Activated naive CD8-positive, alpha-beta T cell treated with anti-CD3 and anti-CD28 coated beads, Interleukin-2, amount 10 ng/mL, durations not matched to agents 7 days and 5 days (primary cell): ENCODE measurements at regions not wholly inside any gene's neighbourhood (a gene's known extent, or its start where the extent isn't known, plus 50 kb on each side); places are given as distances from the start of the nearest gene placed in this dataset.

Source experiments
- ATAC-seq: fragments of 150-1000 bp; cut with Tn5 transposase; one replicate; pipeline ENCODE4 v1.10.0; 2021; ENCODE audit warnings: low read depth, moderate library complexity
- POLR2A ChIA-PET: fragments of 350-600 bp; sonication (Branson Sonifier 250); formaldehyde crosslinking; loops from one replicate; lab custom pipeline; 2021; ENCODE audit warnings: antibody characterized with exemption; lab: Charles Lee
- DNase-seq: peaks from one replicate; pipeline ENCODE4 v3.0.0; 2021
- H3K27ac Mint-ChIP-seq: one replicate; pipeline ENCODE4 v1.8.0; 2022; ENCODE audit warnings: mild to moderate bottlenecking, mixed read lengths
- H3K27me3 Mint-ChIP-seq: one replicate; pipeline ENCODE4 v1.8.0; 2022; ENCODE audit warnings: mild to moderate bottlenecking, moderate library complexity, mixed read lengths
- H3K36me3 Mint-ChIP-seq: one replicate; pipeline ENCODE4 v1.8.0; 2021; ENCODE audit warnings: mild to moderate bottlenecking, mixed read lengths
- H3K4me1 Mint-ChIP-seq: one replicate; pipeline ENCODE4 v1.8.0; 2021; ENCODE audit warnings: mixed read lengths
- H3K4me3 Mint-ChIP-seq: one replicate; pipeline ENCODE4 v1.8.0; 2022; ENCODE audit warnings: mild to moderate bottlenecking, moderate library complexity, mixed read lengths
- H3K9me3 Mint-ChIP-seq: one replicate; pipeline ENCODE4 v1.8.0; 2021; ENCODE audit warnings: mixed read lengths

GRCh38 chr22:46075764-46076531 lies 74.4 kb upstream of the PPARA start:
- Mint-ChIP-seq H3K36me3 (no peaks in the 10 kb centered on the region), H3K4me3 (no peak overlapping the region), H3K27ac (no peak overlapping the region), H3K9me3 (no peaks in the 10 kb centered on the region), H3K4me1 (peaks cover 15% of the 10 kb centered on the region), H3K27me3 (no peaks in the 10 kb centered on the region)
- DNase-seq (no peak), ATAC-seq (no peak)
- POLR2A ChIA-PET = interaction anchor here (0.9 kb wide), 1 partner anchor 39 kb away, joined by 3 read pairs; no protein-coding TSS in a partner anchor

GRCh38 chr22:46076651-46077339 lies 73.5 kb upstream of the PPARA start:
- no peak for DNase-seq
- POLR2A ChIA-PET = no interaction called here
- no peaks in the 10 kb centered on the region for H3K36me3 Mint-ChIP-seq
- no peak overlapping the region for H3K27ac Mint-ChIP-seq
- no peak for ATAC-seq
- no peaks in the 10 kb centered on the region for H3K27me3 Mint-ChIP-seq
- H3K9me3 Mint-ChIP-seq = no peaks in the 10 kb centered on the region
- no peak overlapping the region for H3K4me3 Mint-ChIP-seq
- peaks cover 15% of the 10 kb centered on the region for H3K4me1 Mint-ChIP-seq

- Mint-ChIP-seq H3K4me3 (no peak overlapping the region), H3K4me1 (peaks cover 14% of the 10 kb centered on the region), H3K27ac (no peak overlapping the region), H3K9me3 (no peaks in the 10 kb centered on the region), H3K27me3 (no peaks in the 10 kb centered on the region), H3K36me3 (no peaks in the 10 kb centered on the region)
- DNase-seq (no peak), ATAC-seq (no peak)
- POLR2A ChIA-PET = no interaction called here
Observed at GRCh38 chr22:46077669-46078099, 72.6 kb upstream of the PPARA start.

GRCh38 chr22:46078241-46079092 lies 71.9 kb upstream of the PPARA start:
- DNase-seq = no peak
- Mint-ChIP-seq H3K4me3 (no peak overlapping the region), H3K9me3 (no peaks in the 10 kb centered on the region), H3K27me3 (no peaks in the 10 kb centered on the region), H3K27ac (no peak overlapping the region), H3K4me1 (peaks cover 10% of the 10 kb centered on the region), H3K36me3 (no peaks in the 10 kb centered on the region)
- ATAC-seq = no peak
- POLR2A ChIA-PET = no interaction called here

- POLR2A ChIA-PET = no interaction called here
- Mint-ChIP-seq H3K27me3 (no peaks in the 10 kb centered on the region), H3K9me3 (no peaks in the 10 kb centered on the region), H3K36me3 (no peaks in the 10 kb centered on the region), H3K4me3 (no peak overlapping the region), H3K4me1 (peaks cover 10% of the 10 kb centered on the region), H3K27ac (no peak overlapping the region)
- DNase-seq = no peak
- no peak for ATAC-seq
Observed at GRCh38 chr22:46079093-46079860, 71.0 kb upstream of the PPARA start.

- ATAC-seq = no peak
- Mint-ChIP-seq H3K36me3 (no peaks in the 10 kb centered on the region), H3K4me1 (peaks cover 6% of the 10 kb centered on the region), H3K4me3 (no peak overlapping the region), H3K9me3 (no peaks in the 10 kb centered on the region), H3K27me3 (no peaks in the 10 kb centered on the region), H3K27ac (no peak overlapping the region)
- DNase-seq = no peak
- POLR2A ChIA-PET = no interaction called here
Observed at GRCh38 chr22:46079861-46080821, 70.2 kb upstream of the PPARA start.

- H3K9me3 Mint-ChIP-seq = no peaks in the 10 kb centered on the region
- H3K36me3 Mint-ChIP-seq = no peaks in the 10 kb centered on the region
- no peak for ATAC-seq
- no peak overlapping the region for H3K4me3 Mint-ChIP-seq
- H3K27ac Mint-ChIP-seq = no peak overlapping the region
- POLR2A ChIA-PET = interaction anchor here (1.2 kb wide), 1 partner anchor 9 kb away, joined by 3 read pairs; no protein-coding TSS in a partner anchor
- peaks cover 3% of the 10 kb centered on the region for H3K4me1 Mint-ChIP-seq
- H3K27me3 Mint-ChIP-seq = no peaks in the 10 kb centered on the region
- no peak for DNase-seq
Observed at GRCh38 chr22:46081036-46081830, 69.1 kb upstream of the PPARA start.

GRCh38 chr22:46081831-46082210 lies 68.5 kb upstream of the PPARA start:
- no peak overlapping the region for H3K27ac Mint-ChIP-seq
- H3K27me3 Mint-ChIP-seq = no peaks in the 10 kb centered on the region
- H3K4me3 Mint-ChIP-seq = no peak overlapping the region
- H3K4me1 Mint-ChIP-seq = peaks cover 3% of the 10 kb centered on the region
- DNase-seq (no peak), ATAC-seq (no peak)
- POLR2A ChIA-PET = interaction anchor here (1.2 kb wide), 1 partner anchor 9 kb away, joined by 3 read pairs; no protein-coding TSS in a partner anchor
- H3K9me3 Mint-ChIP-seq = no peaks in the 10 kb centered on the region
- no peaks in the 10 kb centered on the region for H3K36me3 Mint-ChIP-seq

GRCh38 chr22:46082633-46083032 lies 67.7 kb upstream of the PPARA start:
- Mint-ChIP-seq H3K27ac (no peak overlapping the region), H3K27me3 (no peaks in the 10 kb centered on the region), H3K4me3 (no peak overlapping the region), H3K36me3 (no peaks in the 10 kb centered on the region), H3K9me3 (no peaks in the 10 kb centered on the region), H3K4me1 (peaks cover 3% of the 10 kb centered on the region)
- ATAC-seq (no peak), DNase-seq (no peak)
- POLR2A ChIA-PET = no interaction called here

GRCh38 chr22:46083383-46084350 lies 66.7 kb upstream of the PPARA start:
- no peak overlapping the region for H3K27ac Mint-ChIP-seq

GRCh38 chr22:46084376-46084775 lies 66.0 kb upstream of the PPARA start:
- no peak for DNase-seq
- Mint-ChIP-seq H3K36me3 (no peaks in the 10 kb centered on the region), H3K27ac (no peak overlapping the region), H3K4me1 (peaks cover 3% of the 10 kb centered on the region), H3K4me3 (no peak overlapping the region), H3K9me3 (no peaks in the 10 kb centered on the region), H3K27me3 (no peaks in the 10 kb centered on the region)
- POLR2A ChIA-PET = no interaction called here
- ATAC-seq = no peak

More at GRCh38 chr22:46083383-46084350, 66.7 kb upstream of the PPARA start:
- Mint-ChIP-seq H3K36me3 (no peaks in the 10 kb centered on the region), H3K9me3 (no peaks in the 10 kb centered on the region), H3K4me1 (peaks cover 3% of the 10 kb centered on the region), H3K4me3 (no peak overlapping the region), H3K27me3 (no peaks in the 10 kb centered on the region)
- no peak for ATAC-seq
- no peak for DNase-seq
- POLR2A ChIA-PET = no interaction called here
